ENCODE measurements at regions not wholly inside any gene's neighbourhood (a gene's known extent, or its start where the extent isn't known, plus 50 kb on each side); places are given as distances from the start of the nearest gene placed in this dataset.

- Histone ChIP-seq H3K9me3 (ENCODE audit: control insufficient read depth, insufficient read depth, low read length) (no peaks in the 10 kb centered on the region), H3K27me3 (ENCODE audit: control insufficient read depth, low read length) (no peaks in the 10 kb centered on the region), H3K4me2 (ENCODE audit: low read length) (no peak overlapping the region), H3F3A (ENCODE audit: control insufficient read depth, insufficient read depth) (no peaks in the 10 kb centered on the region; the same call in 1 of the 2 replicates), H3K79me2 (ENCODE audit: control insufficient read depth, low read length) (no peaks in the 10 kb centered on the region), H3K36me3 (ENCODE audit: control insufficient read depth, low read length) (no peaks in the 10 kb centered on the region), H3K4me1 (ENCODE audit: control insufficient read depth, low read length) (peaks cover 40% of the 10 kb centered on the region), H3K4me3 (ENCODE audit: low read length) (no peak overlapping the region), H4K20me1 (ENCODE audit: control insufficient read depth, insufficient read depth, low read depth, low read length) (no peaks in the 10 kb centered on the region), H3K27ac (ENCODE audit: low read depth, low read length) (no peak overlapping the region), H3K9me2 (replicated peaks; ENCODE audit: control insufficient read depth, low read length) (no peaks in the 10 kb centered on the region)
- TF ChIP-seq CTCF (IDR thresholded peaks at IDR 0.05; ENCODE audit: low read depth, low read length, poor library complexity, severe bottlenecking) (no peak), EZH2phosphoT487 (IDR thresholded peaks at IDR 0.05; ENCODE audit: borderline replicate concordance, low read length) (no peak)
Observed at GRCh38 chr20:53718142-53719021, 124.7 kb upstream of the ZNF217 start.

- Histone ChIP-seq H3K9me3 (ENCODE audit: control insufficient read depth, insufficient read depth, low read length) (no peaks in the 10 kb centered on the region), H3K36me3 (ENCODE audit: control insufficient read depth, low read length) (no peaks in the 10 kb centered on the region), H3K9me2 (replicated peaks; ENCODE audit: control insufficient read depth, low read length) (no peaks in the 10 kb centered on the region), H3F3A (ENCODE audit: control insufficient read depth, insufficient read depth) (no peaks in the 10 kb centered on the region; the same call in none of the 2 replicates), H3K27ac (ENCODE audit: low read depth, low read length) (no peak overlapping the region), H3K27me3 (ENCODE audit: control insufficient read depth, low read length) (no peaks in the 10 kb centered on the region), H3K4me1 (ENCODE audit: control insufficient read depth, low read length) (peaks cover 44% of the 10 kb centered on the region), H3K79me2 (ENCODE audit: control insufficient read depth, low read length) (no peaks in the 10 kb centered on the region), H3K4me2 (ENCODE audit: low read length) (no peak overlapping the region), H3K4me3 (ENCODE audit: low read length) (no peak overlapping the region), H4K20me1 (ENCODE audit: control insufficient read depth, insufficient read depth, low read depth, low read length) (no peaks in the 10 kb centered on the region)
- TF ChIP-seq CTCF (IDR thresholded peaks at IDR 0.05; ENCODE audit: low read depth, low read length, poor library complexity, severe bottlenecking): no peak
- TF ChIP-seq EZH2phosphoT487 (IDR thresholded peaks at IDR 0.05; ENCODE audit: borderline replicate concordance, low read length): no peak
Observed at GRCh38 chr20:53716395-53716794, 122.8 kb upstream of the ZNF217 start.

- no peaks in the 10 kb centered on the region for H3K27me3 ChIP-seq (ENCODE audit: control insufficient read depth, low read length)
- H3K36me3 ChIP-seq (ENCODE audit: control insufficient read depth, low read length): no peaks in the 10 kb centered on the region
- no peaks in the 10 kb centered on the region; the same call in none of the 2 replicates for H3F3A ChIP-seq (ENCODE audit: control insufficient read depth, insufficient read depth)
- H4K20me1 ChIP-seq (ENCODE audit: control insufficient read depth, insufficient read depth, low read depth, low read length): no peaks in the 10 kb centered on the region
- H3K4me3 ChIP-seq (ENCODE audit: low read length): no peak overlapping the region
- no peaks in the 10 kb centered on the region for H3K9me3 ChIP-seq (ENCODE audit: control insufficient read depth, insufficient read depth, low read length)
- TF ChIP-seq EZH2phosphoT487 (IDR thresholded peaks at IDR 0.05; ENCODE audit: borderline replicate concordance, low read length) (no peak), CTCF (IDR thresholded peaks at IDR 0.05; ENCODE audit: low read depth, low read length, poor library complexity, severe bottlenecking) (no peak)
- H3K4me1 ChIP-seq (ENCODE audit: control insufficient read depth, low read length): peaks cover 36% of the 10 kb centered on the region
- H3K79me2 ChIP-seq (ENCODE audit: control insufficient read depth, low read length): no peaks in the 10 kb centered on the region
- peak overlapping the region; percentile 77; the same call in 1 of the 2 replicates for H3K27ac ChIP-seq (ENCODE audit: low read depth, low read length)
- H3K4me2 ChIP-seq (ENCODE audit: low read length): peak overlapping the region; percentile 90; the same call in 1 of the 2 replicates
- no peaks in the 10 kb centered on the region for H3K9me2 ChIP-seq (replicated peaks; ENCODE audit: control insufficient read depth, low read length)
Observed at GRCh38 chr20:53714524-53714923, 120.9 kb upstream of the ZNF217 start.

Measured in DOHH2 (cell line).